Activated naive CD4-positive, alpha-beta T cell treated with anti-CD3 and anti-CD28 coated beads, Interleukin-2, amount 50 U/mL, for 16 hours (primary cell): ENCODE measurements at regions not wholly inside any gene's neighbourhood (a gene's known extent, or its start where the extent isn't known, plus 50 kb on each side); places are given as distances from the start of the nearest gene placed in this dataset.

Experiments
- DNase-seq: peaks from one replicate; pipeline ENCODE4 v3.0.0-alpha.2; 2020

GRCh38 chr2:19675856-19676460 lies 225.8 kb downstream of the TTC32 start:
- DNase-seq = no peak

- DNase-seq = no peak
Observed at GRCh38 chr2:19675003-19675629, 226.7 kb downstream of the TTC32 start.

- DNase-seq = no peak
Observed at GRCh38 chr2:19674051-19675002, 227.5 kb downstream of the TTC32 start.

- DNase-seq = no peak
Observed at GRCh38 chr2:19673213-19673791, 228.5 kb downstream of the TTC32 start.

DNA sequence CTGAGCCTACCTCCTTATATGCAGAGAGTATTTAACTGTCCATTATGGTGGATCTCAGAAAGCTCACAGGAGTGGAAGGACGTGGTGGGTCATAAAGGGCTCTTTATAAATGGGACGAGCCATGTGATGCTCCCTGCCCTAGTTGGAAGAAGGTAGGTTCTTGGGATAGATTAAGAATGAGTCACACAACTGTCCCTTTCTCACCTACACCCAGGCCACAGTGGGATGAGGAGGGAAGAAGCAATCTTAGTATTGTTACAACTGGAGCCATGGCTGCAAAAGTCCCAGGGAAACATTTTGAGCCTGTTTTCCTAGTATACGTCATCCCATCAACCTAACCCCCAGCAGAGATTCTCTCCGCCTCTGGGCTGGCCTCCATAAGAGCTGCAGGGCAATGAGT lies 229.9 kb downstream of the TTC32 start:
- no peak for DNase-seq

- DNase-seq = no peak
Observed at GRCh38 chr2:19671311-19671710, 230.5 kb downstream of the TTC32 start.

GRCh38 chr2:19670303-19670702 lies 231.5 kb downstream of the TTC32 start:
- DNase-seq = no peak

DNA sequence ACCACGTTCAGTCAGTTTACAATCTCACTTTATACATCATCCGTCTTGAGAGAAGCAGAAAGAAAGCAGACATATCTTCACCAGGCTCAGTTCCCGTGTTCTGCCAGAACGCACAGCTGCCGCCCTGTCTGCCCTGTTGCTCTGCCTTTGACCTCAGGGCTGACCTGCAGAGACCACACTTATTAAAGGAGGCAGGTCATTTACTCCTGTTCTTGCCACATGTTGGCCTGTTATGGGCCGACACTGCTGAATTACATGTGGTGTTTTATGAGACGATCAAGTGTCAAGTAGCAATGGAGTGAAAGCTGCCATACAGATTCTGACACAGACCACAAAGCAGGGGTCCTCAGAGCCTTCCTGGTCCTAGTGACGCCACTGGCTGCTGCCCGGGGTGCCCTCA lies 232.2 kb downstream of the TTC32 start:
- no peak for DNase-seq

GRCh38 chr2:19669126-19669525 lies 232.7 kb downstream of the TTC32 start:
- DNase-seq = no peak

DNA sequence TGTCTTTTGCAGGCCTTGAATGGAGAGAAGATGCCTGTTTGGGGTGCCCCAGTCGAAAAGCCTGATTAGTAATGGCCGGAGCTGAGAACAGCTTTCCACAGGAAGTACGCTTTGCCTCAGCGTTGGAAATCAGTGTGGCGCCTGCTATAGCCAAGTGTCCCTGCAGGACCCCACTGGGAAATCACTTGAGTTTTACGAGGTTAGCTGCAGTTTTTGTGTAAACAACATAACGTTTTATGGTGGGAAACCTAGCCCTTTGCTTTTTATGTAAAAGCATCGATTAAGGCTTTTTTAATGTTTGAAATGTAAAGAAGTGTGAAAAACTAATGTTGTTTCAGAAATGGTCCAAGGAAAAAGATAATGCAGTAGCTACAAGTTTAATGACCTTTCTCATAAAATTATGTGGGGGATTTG lies 234.2 kb downstream of the TTC32 start:
- DNase-seq = no peak

GRCh38 chr2:19667085-19667484 lies 234.7 kb downstream of the TTC32 start:
- DNase-seq = no peak

GRCh38 chr2:19664646-19665045 lies 237.1 kb downstream of the TTC32 start:
- DNase-seq = no peak

GRCh38 chr2:19659024-19659792 lies 242.6 kb downstream of the TTC32 start:
- no peak for DNase-seq

DNA sequence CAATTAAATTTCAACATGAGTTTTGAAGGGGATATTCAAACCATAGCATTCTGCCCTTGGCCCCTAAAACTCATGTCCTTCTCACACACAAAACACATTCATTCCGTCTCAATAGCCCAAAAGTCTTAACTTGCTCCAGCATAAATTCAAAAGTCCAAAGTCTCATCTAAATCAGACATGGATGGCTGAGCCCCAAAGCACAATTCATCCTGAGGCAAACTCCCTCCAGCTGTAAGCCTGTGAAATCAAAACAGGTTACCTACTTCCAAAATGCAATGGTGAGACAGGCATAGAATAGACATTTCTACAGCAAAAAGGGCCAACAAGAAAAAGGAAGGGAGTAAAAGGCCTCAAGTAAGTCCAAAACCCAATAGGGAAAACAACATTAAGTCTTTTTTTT lies 245.8 kb downstream of the TTC32 start:
- no peak for DNase-seq

DNA sequence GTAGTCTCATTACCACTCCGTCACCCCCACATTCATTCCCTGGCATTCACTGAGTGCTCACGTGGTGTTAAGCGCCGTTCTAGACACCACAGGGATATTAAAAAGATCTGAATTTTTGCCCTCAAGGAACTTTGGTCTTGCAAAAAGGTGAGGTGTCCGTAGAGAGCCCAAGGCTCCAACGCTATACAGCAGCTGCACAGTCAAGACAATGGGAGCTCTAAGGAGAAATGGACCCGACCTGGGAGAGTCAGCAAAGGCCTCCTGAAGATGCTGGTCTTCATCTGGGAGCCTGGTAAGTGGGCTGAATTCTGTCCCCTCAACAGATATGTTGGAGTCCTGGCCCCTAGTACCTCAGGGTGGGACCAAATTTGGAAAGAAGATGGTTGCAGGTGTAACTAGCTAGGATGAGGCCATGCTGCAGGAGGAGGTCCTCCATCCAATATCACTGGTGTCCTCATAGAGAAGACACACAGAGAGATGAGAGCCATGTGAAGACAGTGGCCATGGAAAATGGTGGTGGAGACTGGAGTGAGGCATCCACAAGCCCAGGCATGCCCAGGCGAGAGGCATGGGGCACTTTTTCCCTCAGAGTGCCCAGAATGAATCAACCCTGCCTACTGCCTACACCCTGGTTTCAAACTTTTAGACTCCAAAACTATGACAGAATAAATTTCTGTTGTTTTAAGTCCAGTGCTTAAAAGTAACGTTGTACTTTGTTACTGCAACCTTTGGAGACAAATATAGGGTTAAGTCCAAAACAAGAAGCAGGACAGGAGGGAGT lies 247.3 kb downstream of the TTC32 start:
- no peak for DNase-seq

DNA sequence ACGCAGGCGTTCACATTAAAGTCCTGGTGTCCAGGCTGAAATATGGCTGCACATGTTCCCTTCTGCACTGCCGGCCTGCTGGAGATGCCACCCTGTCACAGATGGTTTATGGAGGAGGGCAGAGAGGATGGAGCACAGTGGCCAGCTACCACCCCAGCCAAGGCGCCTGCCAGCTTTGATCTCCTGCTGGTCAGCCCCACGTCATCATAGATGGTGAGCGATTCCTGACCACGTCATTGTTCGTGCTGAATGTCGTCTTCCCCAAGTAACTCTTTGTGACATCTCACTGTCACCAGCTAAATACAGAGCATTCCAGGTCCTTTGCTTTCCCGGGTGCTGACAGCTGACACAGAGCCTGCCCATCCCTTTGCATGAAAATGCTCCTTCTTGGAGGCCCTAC lies 248.3 kb downstream of the TTC32 start:
- DNase-seq = no peak

GRCh38 chr2:19652811-19653210 lies 249.0 kb downstream of the TTC32 start:
- no peak for DNase-seq

GRCh38 chr2:19651466-19651865 lies 250.3 kb downstream of the TTC32 start:
- no peak for DNase-seq

- DNase-seq = no peak
Observed at GRCh38 chr2:19649785-19650380, 251.9 kb downstream of the TTC32 start.

DNA sequence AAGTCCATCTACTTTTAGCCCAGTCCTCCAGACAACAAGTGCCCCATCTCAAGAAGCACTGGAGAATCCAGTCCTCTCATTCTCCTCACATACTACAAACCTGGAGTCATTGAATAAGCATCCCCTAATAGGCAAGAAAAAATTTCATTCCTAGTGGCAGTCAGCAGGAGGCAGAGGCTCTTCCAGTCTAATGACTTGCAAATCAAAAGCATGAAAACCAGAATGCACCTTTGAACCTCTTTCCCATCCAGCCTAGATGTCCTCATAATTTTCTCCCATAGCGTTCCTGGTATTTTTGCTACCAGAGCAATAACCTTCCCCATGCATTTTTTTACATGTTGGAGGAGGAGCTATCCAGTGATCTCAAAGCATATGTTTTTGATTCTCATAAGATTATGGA lies 252.6 kb downstream of the TTC32 start:
- DNase-seq = no peak

DNA sequence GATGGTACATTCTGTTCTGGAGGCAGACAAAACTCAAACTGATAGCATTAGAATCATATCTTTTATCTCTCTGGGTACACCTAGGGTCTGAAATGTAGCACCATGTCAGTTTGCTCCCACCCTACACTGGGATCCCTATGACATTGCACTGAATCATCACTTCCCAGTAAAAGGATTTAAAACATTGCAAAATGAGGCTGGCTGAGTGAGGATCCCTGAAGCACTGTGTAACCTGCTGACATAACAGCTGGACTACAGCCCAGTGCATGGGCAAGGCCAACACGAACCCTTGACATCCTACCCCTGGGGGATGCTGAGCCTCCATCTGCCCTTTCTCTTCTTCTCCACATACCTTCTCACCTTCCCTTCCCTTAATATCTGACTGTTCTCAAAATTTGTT lies 253.2 kb downstream of the TTC32 start:
- DNase-seq = no peak

DNA sequence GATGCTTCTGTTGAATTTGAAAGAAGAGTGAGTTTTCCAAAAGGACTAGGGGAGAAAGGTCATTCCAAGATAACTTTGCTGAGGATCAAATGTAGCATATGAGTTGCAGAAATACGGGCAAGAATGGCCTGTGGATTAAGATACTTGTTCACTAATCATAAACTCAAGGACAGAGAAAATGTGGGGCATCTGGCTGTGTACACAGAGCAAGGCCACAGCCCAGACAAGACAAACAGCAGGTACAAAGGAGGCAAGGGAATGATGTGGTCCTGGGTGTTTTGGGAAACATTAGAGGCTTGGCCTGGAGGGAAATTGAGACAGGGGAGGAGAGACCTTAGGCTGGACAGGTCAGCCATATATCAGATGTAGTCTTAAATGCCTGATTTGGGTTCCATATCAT lies 254.8 kb downstream of the TTC32 start:
- DNase-seq = no peak
